ENCODE measurements at regions not wholly inside any gene's neighbourhood (a gene's known extent, or its start where the extent isn't known, plus 50 kb on each side); places are given as distances from the start of the nearest gene placed in this dataset.

DNA sequence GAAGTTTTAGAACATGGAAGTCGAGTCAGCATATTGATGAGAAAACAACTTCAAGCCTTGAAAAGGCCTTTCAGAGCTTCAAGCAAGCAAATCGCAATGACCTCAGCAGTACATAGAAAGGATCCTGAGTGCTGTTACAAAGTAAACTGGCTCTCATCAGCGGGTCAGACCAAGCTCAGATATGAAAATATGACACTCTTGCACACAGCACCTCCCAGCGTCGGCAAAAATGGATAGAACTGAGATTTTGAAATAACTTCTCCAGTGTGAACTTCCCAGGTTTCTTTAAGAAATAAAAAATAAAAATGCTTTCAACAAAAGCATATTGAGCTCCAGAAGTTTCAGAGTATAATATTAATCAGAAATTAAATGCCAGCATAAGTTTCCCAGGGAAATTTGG lies 296.9 kb downstream of the FBXO15 start:
- no peak overlapping the region for H3K4me3 ChIP-seq (ENCODE audit: low read depth, low read length)
- DNase-seq (ENCODE audit: low read depth), result no peak
- TF ChIP-seq, protein P1, sequence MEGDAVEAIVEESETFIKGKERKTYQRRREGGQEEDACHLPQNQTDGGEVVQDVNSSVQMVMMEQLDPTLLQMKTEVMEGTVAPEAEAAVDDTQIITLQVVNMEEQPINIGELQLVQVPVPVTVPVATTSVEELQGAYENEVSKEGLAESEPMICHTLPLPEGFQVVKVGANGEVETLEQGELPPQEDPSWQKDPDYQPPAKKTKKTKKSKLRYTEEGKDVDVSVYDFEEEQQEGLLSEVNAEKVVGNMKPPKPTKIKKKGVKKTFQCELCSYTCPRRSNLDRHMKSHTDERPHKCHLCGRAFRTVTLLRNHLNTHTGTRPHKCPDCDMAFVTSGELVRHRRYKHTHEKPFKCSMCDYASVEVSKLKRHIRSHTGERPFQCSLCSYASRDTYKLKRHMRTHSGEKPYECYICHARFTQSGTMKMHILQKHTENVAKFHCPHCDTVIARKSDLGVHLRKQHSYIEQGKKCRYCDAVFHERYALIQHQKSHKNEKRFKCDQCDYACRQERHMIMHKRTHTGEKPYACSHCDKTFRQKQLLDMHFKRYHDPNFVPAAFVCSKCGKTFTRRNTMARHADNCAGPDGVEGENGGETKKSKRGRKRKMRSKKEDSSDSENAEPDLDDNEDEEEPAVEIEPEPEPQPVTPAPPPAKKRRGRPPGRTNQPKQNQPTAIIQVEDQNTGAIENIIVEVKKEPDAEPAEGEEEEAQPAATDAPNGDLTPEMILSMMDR (IDR thresholded peaks at IDR 0.05; ENCODE audit: low read depth, low read length, missing control alignments), result no peak

DNA sequence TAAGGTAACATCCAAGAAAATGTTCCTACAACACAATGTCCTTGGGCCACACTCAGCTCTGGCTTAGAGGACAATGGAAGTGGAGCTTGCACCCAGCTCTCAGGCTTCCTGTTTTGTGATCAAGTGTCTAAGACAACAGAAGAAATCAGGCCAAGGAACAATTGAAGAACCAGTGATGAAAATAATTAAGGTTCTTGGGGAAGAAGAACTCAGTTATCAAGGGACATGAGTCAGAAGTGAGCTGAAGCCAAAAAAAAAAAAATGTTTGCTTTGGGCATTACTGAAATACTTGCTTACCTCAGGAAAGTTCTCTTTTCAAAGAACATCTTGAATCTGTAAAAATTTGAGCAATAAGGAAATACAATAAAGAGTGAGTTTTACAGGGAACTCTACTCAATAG lies 299.0 kb downstream of the FBXO15 start:
- TF ChIP-seq, protein P1 (IDR thresholded peaks at IDR 0.05; ENCODE audit: low read depth, low read length, missing control alignments), result no peak
- H3K4me3 ChIP-seq (ENCODE audit: low read depth, low read length), result no peak overlapping the region
- no peak for DNase-seq (ENCODE audit: low read depth)

DNA sequence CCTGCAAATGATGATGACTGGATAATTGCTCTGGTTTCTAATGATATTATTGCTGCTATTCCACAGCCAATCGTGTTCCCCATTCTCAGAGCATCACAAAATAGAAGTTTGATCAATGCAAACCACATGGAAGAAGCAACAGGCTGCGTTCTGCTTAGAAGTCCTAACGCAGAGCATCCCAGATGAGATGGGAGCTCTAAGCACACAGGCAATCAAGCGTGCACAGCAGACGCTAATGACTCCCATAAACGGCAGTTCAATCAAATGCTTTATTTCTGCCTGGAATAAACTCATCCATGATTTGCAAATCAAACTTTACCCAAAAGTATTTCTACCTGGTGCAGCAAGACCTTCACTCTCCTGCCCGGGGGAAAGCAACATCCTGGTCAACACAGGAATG lies 304.2 kb downstream of the FBXO15 start:
- no peak for DNase-seq (ENCODE audit: low read depth)
- TF ChIP-seq, protein P1 (IDR thresholded peaks at IDR 0.05; ENCODE audit: low read depth, low read length, missing control alignments), result no peak
- no peak overlapping the region for H3K4me3 ChIP-seq (ENCODE audit: low read depth, low read length)

DNA sequence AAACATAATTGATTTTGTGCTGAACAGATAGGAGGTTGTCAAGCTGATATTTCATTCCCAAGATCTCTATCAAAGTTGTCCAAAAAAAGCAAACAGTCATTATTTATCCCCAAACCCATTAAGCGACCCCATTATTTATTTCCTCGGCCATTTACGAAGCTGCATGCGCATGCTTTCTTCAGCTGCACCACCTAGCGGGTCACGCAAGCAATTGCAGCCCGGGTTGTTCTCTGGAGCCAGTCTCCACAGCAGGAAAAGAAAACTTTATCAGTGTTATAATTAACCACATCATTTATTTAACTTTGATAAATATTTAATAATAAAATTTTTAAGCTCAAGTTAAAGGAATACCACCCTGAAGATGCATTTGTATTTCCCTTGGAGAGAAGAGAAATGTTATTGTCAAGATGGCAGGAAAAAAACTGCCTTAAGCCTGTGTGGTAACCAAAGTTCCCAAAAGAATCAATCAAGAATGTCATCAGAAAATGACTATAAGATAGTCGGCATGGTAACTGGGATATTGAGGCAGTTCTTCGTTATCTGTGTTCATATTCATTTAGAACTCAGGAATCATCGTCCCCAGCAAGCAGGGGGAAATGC lies 304.7 kb downstream of the FBXO15 start:
- TF ChIP-seq, protein P1 (IDR thresholded peaks at IDR 0.05; ENCODE audit: low read depth, low read length, missing control alignments), result peak; percentile 89
- H3K4me3 ChIP-seq (ENCODE audit: low read depth, low read length), result no peak overlapping the region
- DNase-seq (ENCODE audit: low read depth), result peak; percentile 2

DNA sequence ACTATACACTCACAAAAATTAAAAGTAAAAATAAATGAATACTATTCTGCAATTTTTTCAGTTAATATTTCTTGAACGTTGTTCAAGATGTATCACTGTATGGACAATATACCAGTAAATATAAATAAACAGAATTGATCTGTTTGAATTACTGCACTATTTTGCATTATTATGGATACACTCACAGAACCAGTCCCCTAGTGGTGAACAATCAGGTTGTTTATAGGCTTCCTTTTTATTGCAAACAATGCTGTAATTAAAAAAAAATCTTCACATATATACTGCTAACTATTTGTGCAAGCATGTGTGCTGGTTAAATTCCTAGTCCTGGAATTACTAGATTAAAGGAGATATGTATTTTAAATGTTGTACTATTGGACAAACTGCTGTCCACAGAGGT lies 306.0 kb downstream of the FBXO15 start:
- TF ChIP-seq, protein P1 (IDR thresholded peaks at IDR 0.05; ENCODE audit: low read depth, low read length, missing control alignments), result no peak
- DNase-seq (ENCODE audit: low read depth), result no peak
- H3K4me3 ChIP-seq (ENCODE audit: low read depth, low read length), result no peak overlapping the region

DNA sequence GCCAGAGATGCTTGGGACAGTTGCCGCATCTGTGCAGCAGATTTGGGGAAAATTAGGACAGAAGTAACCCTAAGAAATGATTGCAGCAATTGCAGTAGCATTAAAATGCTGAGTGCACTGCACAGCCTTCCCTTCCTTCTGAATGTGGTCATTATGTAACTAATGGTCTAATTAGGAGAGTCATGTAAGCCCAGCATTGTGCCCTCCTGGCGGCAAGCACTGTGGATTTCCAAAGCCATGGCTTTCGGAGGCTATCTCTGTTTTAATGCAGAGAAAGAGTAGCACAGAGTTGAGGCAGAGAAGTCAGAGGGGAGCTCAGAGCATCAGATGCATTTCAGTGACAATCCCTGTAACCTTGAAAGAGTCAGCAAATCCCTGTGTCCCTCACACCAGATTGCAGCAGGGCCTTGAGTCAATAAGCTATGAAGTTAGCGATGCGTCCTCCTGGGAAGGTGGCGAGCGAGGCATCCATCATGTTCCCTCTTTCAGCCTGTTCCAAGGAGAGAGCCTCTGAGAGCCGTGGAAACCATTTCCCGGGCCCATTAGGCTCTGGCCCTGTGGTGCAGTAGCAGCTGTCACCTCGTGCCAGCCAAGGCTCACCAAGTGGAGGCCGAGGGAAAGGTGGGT lies 307.2 kb downstream of the FBXO15 start:
- H3K4me3 ChIP-seq (ENCODE audit: low read depth, low read length), result no peak overlapping the region
- DNase-seq (ENCODE audit: low read depth), result no peak
- TF ChIP-seq, protein P1 (IDR thresholded peaks at IDR 0.05; ENCODE audit: low read depth, low read length, missing control alignments), result no peak

DNA sequence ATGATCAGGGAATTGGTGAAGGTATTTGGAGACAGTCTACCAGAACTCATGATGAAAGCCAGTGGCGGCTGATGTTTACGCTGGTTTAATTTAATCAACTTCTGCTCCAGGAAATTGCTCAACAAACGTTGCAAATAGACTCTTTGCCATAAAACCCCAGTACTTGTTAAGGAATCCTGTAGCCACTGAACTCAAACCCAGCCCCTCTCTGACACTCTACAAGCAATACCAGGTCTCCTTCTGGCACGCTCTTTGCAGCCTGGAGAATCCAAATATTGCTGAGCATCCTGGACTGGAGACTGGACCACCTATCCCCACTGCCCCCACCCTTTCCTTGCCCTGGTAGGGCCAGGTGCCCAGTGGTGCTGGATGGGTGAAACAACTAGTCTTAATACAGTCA lies 308.2 kb downstream of the FBXO15 start:
- TF ChIP-seq, protein P1 (IDR thresholded peaks at IDR 0.05; ENCODE audit: low read depth, low read length, missing control alignments), result no peak
- no peak overlapping the region for H3K4me3 ChIP-seq (ENCODE audit: low read depth, low read length)
- DNase-seq (ENCODE audit: low read depth), result no peak

Data from GM12864 (cell line).